GM12878 (cell line): ENCODE measurements at regions not wholly inside any gene's neighbourhood (a gene's known extent, or its start where the extent isn't known, plus 50 kb on each side); places are given as distances from the start of the nearest gene placed in this dataset.

Experiments used
- ATAC-seq: fragments of 200-7000 bp; cut with Tn5 transposase; 3 replicates; pipeline ENCODE4 v1.9.1; 2020; ENCODE audit warnings: mild to moderate bottlenecking, moderate library complexity
- BruUV-seq: library from RNA; stranded (reverse); fragments of 400-500 nt; replicated peaks from 2 replicates; lab custom pipeline; 2021; lab: Mats Ljungman, UMichigan
- CTCF ChIA-PET: fragments of 300-600 bp; sonication (Branson Sonifier 250); formaldehyde crosslinking; extraction: SDS; loops from one replicate; lab custom pipeline; 2021; ENCODE audit warnings: inconsistent platforms; lab: Yijun Ruan, JAX
- POLR2A ChIA-PET: fragments of 350-600 bp; formaldehyde crosslinking; extraction: SDS; loops from one replicate; lab custom pipeline; 2021; ENCODE audit warnings: inconsistent platforms; lab: Charles Lee
- RAD21 ChIA-PET: fragments of 300-600 bp; sonication (Branson Sonifier 250); formaldehyde crosslinking; loops from one replicate; lab custom pipeline; 2023; ENCODE audit warnings: antibody characterized with exemption; ENCODE audit not compliant: unreplicated experiment; lab: Charles Lee
- SMC1A ChIA-PET: fragments of 300-600 bp; sonication (Branson Sonifier 250); formaldehyde crosslinking; loops from one replicate; lab custom pipeline; 2023; ENCODE audit not compliant: unreplicated experiment, uncharacterized antibody; lab: Charles Lee
- DNase-seq: peaks from one replicate; pipeline ENCODE4 v3.0.0-alpha.2; 2011; ENCODE audit warnings: low read depth, low spot score
- FAIRE-seq: peaks from 3 replicates; lab custom pipeline; 2011; peaks lifted over from hg19 to GRCh38; lab: Jason Lieb, UNC
- H2AFZ ChIP-seq: 2 replicates; pipeline ENCODE4 v1.6.0; 2011; ENCODE audit warnings: low read depth, low read length, control low read depth; ENCODE audit not compliant: control insufficient read depth
- H3K27ac ChIP-seq: 2 replicates; pipeline ENCODE4 v1.5.1; 2011; ENCODE audit warnings: control low read depth; ENCODE audit not compliant: control insufficient read depth, insufficient read depth
- H3K27me3 ChIP-seq, 2 experiments: replicated peaks in 1 of 2; 2 replicates each; pipeline versions ENCODE4 v1.6.0 to v1.6.1; 2011; ENCODE audit warnings: low read length in 1 of 2; ENCODE audit not compliant: control insufficient read depth in 2 of 2, insufficient read depth in 2 of 2
- H3K36me3 ChIP-seq, 2 experiments: 2 replicates each; pipeline ENCODE4 v1.5.1; 2011; ENCODE audit warnings: low read length in 1 of 2; ENCODE audit not compliant: control insufficient read depth in 2 of 2, insufficient read depth in 2 of 2
- H3K4me1 ChIP-seq: 2 replicates; pipeline ENCODE4 v1.6.1; 2011; ENCODE audit warnings: mild to moderate bottlenecking, low read length, moderate library complexity, mixed read lengths; ENCODE audit not compliant: control insufficient read depth, insufficient read depth
- H3K4me2 ChIP-seq: 2 replicates; pipeline ENCODE4 v1.6.0; 2011; ENCODE audit warnings: control low read depth; ENCODE audit not compliant: control insufficient read depth, insufficient read depth
- H3K4me3 ChIP-seq: fragments of 200-600 bp; sonication (generic); 2 replicates; pipeline ENCODE4 v1.5.1; 2016
- H3K79me2 ChIP-seq: 2 replicates; pipeline ENCODE4 v1.6.0; 2011; ENCODE audit warnings: low read length; ENCODE audit not compliant: control insufficient read depth, insufficient read depth
- H3K9ac ChIP-seq: 2 replicates; pipeline ENCODE4 v1.8.0; 2011; ENCODE audit warnings: low read length, control low read depth, mixed read lengths; ENCODE audit not compliant: control insufficient read depth, insufficient read depth
- H3K9me3 ChIP-seq: replicated peaks from 3 replicates; pipeline ENCODE4 v1.5.1; 2011; ENCODE audit warnings: mild to moderate bottlenecking, low read length; ENCODE audit not compliant: control insufficient read depth, insufficient read depth
- H4K20me1 ChIP-seq: 2 replicates; pipeline ENCODE4 v1.6.0; 2011; ENCODE audit not compliant: control insufficient read depth, insufficient read depth
- BACH1 ChIP-seq: fragments of 450-650 bp; IDR thresholded peaks from 2 replicates; pipeline ENCODE4 v1.6.1; 2017; ENCODE audit warnings: mild to moderate bottlenecking, borderline replicate concordance
- BMI1 ChIP-seq: fragments of 450-650 bp; IDR thresholded peaks from 2 replicates; pipeline ENCODE4 v1.6.1; 2016; ENCODE audit warnings: mild to moderate bottlenecking, moderate library complexity, borderline replicate concordance
- CEBPB ChIP-seq, 2 experiments: fragments of 150-350 bp in 1 of 2; IDR thresholded peaks; 2 replicates each; pipeline ENCODE4 v1.6.1; 2012 to 2014; ENCODE audit warnings: low read depth in 2 of 2, low read length in 2 of 2, borderline replicate concordance in 1 of 2, inconsistent platforms in 1 of 2
- EP300 ChIP-seq, 2 experiments: fragments of 150-350 bp in 1 of 2; IDR thresholded peaks; 2 replicates each; pipeline ENCODE4 v1.6.1; 2011 to 2012; ENCODE audit warnings: low read depth in 2 of 2, low read length in 2 of 2, borderline replicate concordance in 1 of 2, improper control_type of control experiment in 1 of 2, inconsistent platforms in 1 of 2; ENCODE audit not compliant: control insufficient read depth in 1 of 2
- GABPA ChIP-seq: IDR thresholded peaks from 2 replicates; pipeline ENCODE4 v1.6.1; 2014; ENCODE audit warnings: antibody characterized with exemption, low read depth, mild to moderate bottlenecking, inconsistent platforms
- HDGF ChIP-seq: fragments of 450-650 bp; IDR thresholded peaks from 2 replicates; pipeline ENCODE4 v1.6.1; 2016; ENCODE audit warnings: antibody characterized with exemption
- JUNB ChIP-seq: IDR thresholded peaks from 2 replicates; pipeline ENCODE4 v1.6.1; 2016; ENCODE audit warnings: antibody characterized with exemption, mild to moderate bottlenecking
- LARP7 ChIP-seq: fragments of 450-650 bp; IDR thresholded peaks from 2 replicates; pipeline ENCODE4 v1.6.1; 2017; ENCODE audit warnings: mild to moderate bottlenecking
- NKRF ChIP-seq: fragments of 450-650 bp; conservative IDR thresholded peaks from 2 replicates; pipeline ENCODE4 v1.6.1; 2017; ENCODE audit warnings: mild to moderate bottlenecking, moderate library complexity
- POLR2A ChIP-seq: IDR thresholded peaks from 2 replicates; pipeline ENCODE4 v1.6.1; 2011; ENCODE audit warnings: low read depth, mild to moderate bottlenecking, low read length
- RAD21 ChIP-seq: IDR thresholded peaks from 2 replicates; pipeline ENCODE4 v1.6.1; 2011; ENCODE audit warnings: mild to moderate bottlenecking, low read depth, low read length, moderate library complexity; ENCODE audit not compliant: insufficient read depth
- RB1 ChIP-seq: fragments of 450-650 bp; formaldehyde crosslinking; IDR thresholded peaks from 2 replicates; pipeline ENCODE4 v1.6.1; 2017; ENCODE audit warnings: mild to moderate bottlenecking, borderline replicate concordance
- RBBP5 ChIP-seq: fragments of 200-600 bp; sonication (generic); conservative IDR thresholded peaks from 2 replicates; pipeline ENCODE4 v1.6.1; 2016
- RELB ChIP-seq: fragments of 450-650 bp; IDR thresholded peaks from 2 replicates; pipeline ENCODE4 v1.6.1; 2017; ENCODE audit warnings: low read depth, mild to moderate bottlenecking, moderate library complexity
- SIN3A ChIP-seq: IDR thresholded peaks from 2 replicates; pipeline ENCODE4 v1.6.1; 2012; ENCODE audit warnings: low read depth, low read length, improper control_type of control experiment
- SMC3 ChIP-seq: IDR thresholded peaks from 2 replicates; pipeline ENCODE4 v1.6.1; 2011; ENCODE audit warnings: low read length, improper control_type of control experiment, borderline replicate concordance
- SREBF1 ChIP-seq: IDR thresholded peaks from 2 replicates; pipeline ENCODE4 v1.6.1; 2012; ENCODE audit warnings: mild to moderate bottlenecking, low read length
- SUZ12 ChIP-seq: fragments of 200-600 bp; sonication (generic); IDR thresholded peaks from one replicate; pipeline ENCODE4 v1.6.1; 2018; ENCODE audit warnings: antibody characterized with exemption, mild to moderate bottlenecking; ENCODE audit not compliant: unreplicated experiment
- ZNF384 ChIP-seq: IDR thresholded peaks from 2 replicates; pipeline ENCODE4 v1.6.1; 2012; ENCODE audit warnings: low read depth, mild to moderate bottlenecking, low read length, improper control_type of control experiment, borderline replicate concordance
- ZNF592 ChIP-seq: fragments of 450-650 bp; IDR thresholded peaks from 2 replicates; pipeline ENCODE4 v1.6.1; 2017; ENCODE audit warnings: mild to moderate bottlenecking, moderate library complexity
- WGBS: methylation state at CpG from one replicate; pipeline ENCODE4 v1.1.6; 2016; ENCODE audit warnings: low lambda C conversion rate; ENCODE audit not compliant: insufficient replicate concordance, insufficient coverage; ENCODE audit errors: missing lambda C conversion rate; 5-methylcytosine and 5-hydroxymethylcytosine counted together
- in situ Hi-C: fragments of 300-500 bp; cut with MboI; formaldehyde crosslinking; loops from 9 replicates; pipeline ENCODE4 v1.14.3; 2018; ENCODE audit warnings: mixed read lengths
- intact Hi-C: fragments of 100-400 bp; cut with micrococcal nuclease; formaldehyde crosslinking; loops from one replicate; pipeline ENCODE4 v1.14.2; 2022; ENCODE audit not compliant: unreplicated experiment

GRCh38 chr3:46127503-46127902 is 80.6 kb downstream of the CCR1 start:
- in situ Hi-C loops = no loop called here
- no peak overlapping the region for H3K4me2 ChIP-seq
- H3K4me3 ChIP-seq = no peak overlapping the region
- H3K9me3 ChIP-seq = no peaks in the 10 kb centered on the region; the same call in 2 of the 3 replicates
- intact Hi-C loops = no loop called here
- TF ChIP-seq BACH1 (no peak), HDGF (no peak), CEBPB (IDR thresholded peaks at IDR 0.05; ENCODE audit: borderline replicate concordance in 1 of 2, low read depth in 2 of 2, low read length in 2 of 2) (no peak), JUNB (no peak), GABPA (no peak), EP300 (IDR thresholded peaks at IDR 0.05; ENCODE audit: borderline replicate concordance in 1 of 2, control insufficient read depth in 1 of 2, low read depth in 2 of 2, low read length in 2 of 2) (no peak), SUZ12 (no peak), SREBF1 (no peak), SIN3A (no peak), SMC3 (no peak), LARP7 (no peak), RBBP5 (no peak), RB1 (no peak), POLR2A (no peak), RAD21 (no peak), ZNF384 (no peak), BMI1 (no peak), NKRF (no peak), RELB (no peak), ZNF592 (no peak)
- CTCF ChIA-PET = interaction anchor here (0.6 kb wide), 1 partner anchor 245 kb away, joined by 3 read pairs; no protein-coding TSS in a partner anchor
- ATAC-seq (no peak), DNase-seq (no peak), FAIRE-seq (no peak)
- H3K9ac ChIP-seq = no peak overlapping the region
- no peak overlapping the region for H2AFZ ChIP-seq
- no peaks in the 10 kb centered on the region; a peak in 1 of 4 replicates for H3K27me3 ChIP-seq
- no peak overlapping the region for H3K27ac ChIP-seq
- POLR2A ChIA-PET = no interaction called here
- 36% methylated on average over 1 of the region's 1 CpG for WGBS
- SMC1A ChIA-PET = no interaction called here
- no peaks in the 10 kb centered on the region for H4K20me1 ChIP-seq
- no peaks in the 10 kb centered on the region for H3K36me3 ChIP-seq
- no peaks in the 10 kb centered on the region for H3K79me2 ChIP-seq
- BruUV-seq = no TSS peak
- no peaks in the 10 kb centered on the region for H3K4me1 ChIP-seq
- RAD21 ChIA-PET = no interaction called here
